Stomach (tissue), 8 donors: ENCODE measurements at regions not wholly inside any gene's neighbourhood (a gene's known extent, or its start where the extent isn't known, plus 50 kb on each side); places are given as distances from the start of the nearest gene placed in this dataset.

Experiments used
- DNase-seq, 2 donors: peaks; one replicate each; pipeline versions ENCODE4 v3.0.0 to v3.0.0-alpha.2; 2013 to 2019
- H3K27ac ChIP-seq, 5 donors: fragments of 200-600 bp in 4 of 5; sonication (generic) in 4 of 5; one replicate each; pipeline ENCODE4 v1.5.1; 2013 to 2019; ENCODE audit warnings: mild to moderate bottlenecking in 1 of 5, moderate library complexity in 1 of 5
- H3K27me3 ChIP-seq, 3 donors: fragments of 200-600 bp; sonication (generic); one replicate each; pipeline ENCODE4 v1.5.1; 2017 to 2019; ENCODE audit warnings: mixed run types in 1 of 3
- H3K36me3 ChIP-seq, 4 donors: fragments of 200-600 bp; sonication (generic); 1 replicate in 3 of 4; 2 replicates in 1 of 4; pipeline ENCODE4 v1.5.1; 2016 to 2019
- H3K4me1 ChIP-seq, 4 donors: fragments of 200-600 bp; sonication (generic); one replicate each; pipeline ENCODE4 v1.5.1; 2016 to 2019
- H3K4me3 ChIP-seq, 4 donors: fragments of 200-600 bp; sonication (generic) in 3 of 4; one replicate each; pipeline ENCODE4 v1.5.1; 2016 to 2019; ENCODE audit warnings: mild to moderate bottlenecking in 1 of 4
- H3K9me3 ChIP-seq, 4 donors: fragments of 200-600 bp; sonication (generic); one replicate each; pipeline ENCODE4 v1.5.1; 2016 to 2019
- CTCF ChIP-seq, 7 experiments: fragments of 450-650 bp in 4 of 7; fragments of 200-600 bp in 3 of 7; sonication (generic) in 3 of 7; IDR thresholded peaks; one replicate each; pipeline ENCODE4 v1.5.1; 2016 to 2019; ENCODE audit warnings: antibody characterized with exemption in 7 of 7, control low read depth in 2 of 7, mild to moderate bottlenecking in 1 of 7
- EP300 ChIP-seq: sonication (generic); formaldehyde crosslinking; IDR thresholded peaks from one replicate; pipeline ENCODE4 v1.6.1; 2017; ENCODE audit warnings: antibody characterized with exemption
- POLR2A ChIP-seq, 4 donors: fragments of 450-650 bp; IDR thresholded peaks; one replicate each; pipeline ENCODE4 v1.6.1; 2016; ENCODE audit warnings: antibody characterized with exemption in 4 of 4, control low read depth in 2 of 4, mild to moderate bottlenecking in 1 of 4, moderate library complexity in 1 of 4
- POLR2AphosphoS5 ChIP-seq, 3 donors: sonication (generic); formaldehyde crosslinking; IDR thresholded peaks; one replicate each; pipeline ENCODE4 v1.6.1; 2016; ENCODE audit warnings: antibody characterized with exemption in 3 of 3
- WGBS, 5 donors: extraction: QIAGEN DNeasy Blood & Tissue Kit in 3 of 5; methylation state at CpG; one replicate each; pipeline versions ENCODE4 v1.1.5 to v1.1.7; 2013 to 2018; 5-methylcytosine and 5-hydroxymethylcytosine counted together
- intact Hi-C: fragments of 100-400 bp; cut with DNase I; formaldehyde crosslinking; loops from one replicate; pipeline ENCODE4 v1.15.1; 2023; ENCODE audit warnings: low total_unique reads
- donor health status: healthy with polysubstance abuse.
- donor health status: Bipolar disorder and iron deficiency.
- donor health status: healthy.

GRCh38 chr1:164969253-164969652, 387.3 kb downstream of the LMX1A start:
- no peaks in the 10 kb centered on the region for H3K36me3 ChIP-seq
- no peak overlapping the region for H3K27ac ChIP-seq
- H3K4me3 ChIP-seq: no peak overlapping the region
- no peak for TF ChIP-seq POLR2AphosphoS5 (IDR thresholded peaks at IDR 0.05)
- no peak for TF ChIP-seq EP300
- no peak for TF ChIP-seq POLR2A (IDR thresholded peaks at IDR 0.05)
- TF ChIP-seq CTCF (IDR thresholded peaks at IDR 0.05): no peak
- intact Hi-C loops: no loop called here
- no peaks in the 10 kb centered on the region for H3K4me1 ChIP-seq
- H3K9me3 ChIP-seq: no peaks in the 10 kb centered on the region
- H3K27me3 ChIP-seq: no peaks in the 10 kb centered on the region
- 53 to 76% (median 59%) methylated on average over 2 of the region's 2 CpGs for WGBS, 5 donors
- DNase-seq: no peak

- TF ChIP-seq EP300 (no peak), CTCF (IDR thresholded peaks at IDR 0.05) (no peak), POLR2AphosphoS5 (IDR thresholded peaks at IDR 0.05) (no peak), POLR2A (IDR thresholded peaks at IDR 0.05) (no peak)
- H3K27ac ChIP-seq: no peak overlapping the region
- no peak for DNase-seq
- H3K4me3 ChIP-seq: no peak overlapping the region
- H3K4me1 ChIP-seq: no peaks in the 10 kb centered on the region
- H3K27me3 ChIP-seq: no peaks in the 10 kb centered on the region
- H3K36me3 ChIP-seq: no peaks in the 10 kb centered on the region
- intact Hi-C loops: no loop called here
- no peaks in the 10 kb centered on the region for H3K9me3 ChIP-seq
Observed at GRCh38 chr1:164967300-164967699, 389.2 kb downstream of the LMX1A start.

- 48 to 95% (median 66%) methylated on average over 2 of the region's 2 CpGs for WGBS, 5 donors
- no peak for DNase-seq
- TF ChIP-seq CTCF (IDR thresholded peaks at IDR 0.05): no peak
- no peak for TF ChIP-seq POLR2A (IDR thresholded peaks at IDR 0.05)
- TF ChIP-seq POLR2AphosphoS5 (IDR thresholded peaks at IDR 0.05): no peak
- TF ChIP-seq EP300: no peak
- Histone ChIP-seq H3K36me3 (no peaks in the 10 kb centered on the region), H3K4me3 (no peak overlapping the region), H3K4me1 (no peaks in the 10 kb centered on the region), H3K27ac (no peak overlapping the region), H3K9me3 (no peaks in the 10 kb centered on the region), H3K27me3 (no peaks in the 10 kb centered on the region)
- intact Hi-C loops: no loop called here
Observed at GRCh38 chr1:164961715-164962114, 394.8 kb downstream of the LMX1A start.

- H3K4me1 ChIP-seq: no peaks in the 10 kb centered on the region
- no peaks in the 10 kb centered on the region for H3K36me3 ChIP-seq
- H3K9me3 ChIP-seq: no peaks in the 10 kb centered on the region
- no peak overlapping the region for H3K4me3 ChIP-seq
- no peak for DNase-seq
- TF ChIP-seq CTCF (IDR thresholded peaks at IDR 0.05) (no peak), EP300 (no peak), POLR2AphosphoS5 (IDR thresholded peaks at IDR 0.05) (no peak), POLR2A (IDR thresholded peaks at IDR 0.05) (no peak)
- peak overlapping the region in 1 of 5 donors; percentile 0 for H3K27ac ChIP-seq
- intact Hi-C loops: no loop called here
- 72 to 87% (median 83%) methylated on average over 6 of the region's 6 CpGs for WGBS, 5 donors
- no peaks in the 10 kb centered on the region for H3K27me3 ChIP-seq
Observed at GRCh38 chr1:164958982-164959768, 397.3 kb downstream of the LMX1A start.
